GM18867 (cell line): ENCODE measurements at regions not wholly inside any gene's neighbourhood (a gene's known extent, or its start where the extent isn't known, plus 50 kb on each side); places are given as distances from the start of the nearest gene placed in this dataset.

Experiments used
- ATAC-seq: cut with Tn5 transposase; IDR thresholded peaks from one replicate; pipeline ENCODE4 v1.9.1; 2021; ENCODE audit warnings: mild to moderate bottlenecking, moderate library complexity; ENCODE audit not compliant: unreplicated experiment

- ATAC-seq = no peak
Measured at GRCh38 chr21:35768187-35768586, 292.1 kb downstream of the SETD4 start.

GRCh38 chr21:35764586-35764985 lies 295.7 kb downstream of the SETD4 start:
- ATAC-seq = no peak

- no peak for ATAC-seq
Measured at GRCh38 chr21:35764077-35764476, 296.2 kb downstream of the SETD4 start.

GRCh38 chr21:35754583-35754982 lies 305.7 kb downstream of the SETD4 start:
- ATAC-seq = no peak

- ATAC-seq = no peak
Measured at GRCh38 chr21:35753308-35753707, 307.0 kb downstream of the SETD4 start.

- no peak for ATAC-seq
Measured at GRCh38 chr21:35751171-35751570, 309.2 kb downstream of the SETD4 start.

- no peak for ATAC-seq
Measured at GRCh38 chr21:35749904-35750303, 310.4 kb downstream of the SETD4 start.

- no peak for ATAC-seq
Measured at GRCh38 chr21:35748678-35749314, 311.5 kb downstream of the SETD4 start.

- ATAC-seq = no peak
Measured at GRCh38 chr21:35743571-35743970, 316.8 kb downstream of the SETD4 start.

GRCh38 chr21:35738347-35738961 lies 321.9 kb downstream of the SETD4 start:
- ATAC-seq = no peak

- no peak for ATAC-seq
Measured at GRCh38 chr21:35737899-35738346, 322.4 kb downstream of the SETD4 start.

GRCh38 chr21:35737449-35737848 lies 322.9 kb downstream of the SETD4 start:
- no peak for ATAC-seq

- ATAC-seq = no peak
Measured at GRCh38 chr21:35732788-35733187, 327.5 kb downstream of the SETD4 start.

- no peak for ATAC-seq
Measured at GRCh38 chr21:35730325-35730724, 330.0 kb downstream of the SETD4 start.

- no peak for ATAC-seq
Measured at GRCh38 chr21:35727830-35728229, 332.5 kb downstream of the SETD4 start.

GRCh38 chr21:35724156-35724555 lies 336.2 kb downstream of the SETD4 start:
- no peak for ATAC-seq

GRCh38 chr21:35721701-35722100 lies 338.6 kb downstream of the SETD4 start:
- no peak for ATAC-seq

- ATAC-seq = no peak
Measured at GRCh38 chr21:35720208-35720731, 340.1 kb downstream of the SETD4 start.

- ATAC-seq = no peak
Measured at GRCh38 chr21:35719080-35719479, 341.2 kb downstream of the SETD4 start.

GRCh38 chr21:35716876-35717565 lies 343.3 kb downstream of the SETD4 start:
- ATAC-seq = no peak

GRCh38 chr21:35713914-35714313 lies 346.4 kb downstream of the SETD4 start:
- no peak for ATAC-seq

- no peak for ATAC-seq
Measured at GRCh38 chr21:35711661-35712060, 348.7 kb downstream of the SETD4 start.
